Uterus (tissue), 3 donors: ENCODE measurements at regions not wholly inside any gene's neighbourhood (a gene's known extent, or its start where the extent isn't known, plus 50 kb on each side); places are given as distances from the start of the nearest gene placed in this dataset.

Experiments used
- DNase-seq, 2 donors: peaks; one replicate each; pipeline ENCODE4 v3.0.0-alpha.2; 2019 to 2020
- H3K27ac ChIP-seq, 2 donors: fragments of 200-600 bp; sonication (generic); 1 replicate in 1 of 2; 2 replicates in 1 of 2; pipeline ENCODE4 v1.5.1; 2016 to 2018
- H3K27me3 ChIP-seq, 2 donors: fragments of 200-600 bp; sonication (generic); one replicate each; pipeline ENCODE4 v1.5.1; 2018 to 2019; ENCODE audit warnings: control low read depth in 1 of 2
- H3K36me3 ChIP-seq, 2 donors: fragments of 200-600 bp; sonication (generic); one replicate each; pipeline ENCODE4 v1.5.1; 2019; ENCODE audit warnings: control low read depth in 1 of 2
- H3K4me1 ChIP-seq, 2 donors: fragments of 200-600 bp; sonication (generic); one replicate each; pipeline ENCODE4 v1.5.1; 2018 to 2019; ENCODE audit warnings: control low read depth in 1 of 2
- H3K4me3 ChIP-seq, 2 donors: fragments of 200-600 bp; sonication (generic); 1 replicate in 1 of 2; 2 replicates in 1 of 2; pipeline ENCODE4 v1.5.1; 2018 to 2019; ENCODE audit warnings: mild to moderate bottlenecking in 1 of 2
- H3K9me3 ChIP-seq, 2 donors: fragments of 200-600 bp; sonication (generic); one replicate each; pipeline ENCODE4 v1.5.1; 2019; ENCODE audit warnings: control low read depth in 1 of 2
- CTCF ChIP-seq, 4 experiments: fragments of 200-600 bp in 2 of 4; fragments of 450-650 bp in 2 of 4; sonication (generic) in 2 of 4; IDR thresholded peaks; one replicate each; pipeline ENCODE4 v1.5.1; 2016 to 2019; ENCODE audit warnings: antibody characterized with exemption in 4 of 4, mild to moderate bottlenecking in 2 of 4, moderate library complexity in 1 of 4
- POLR2A ChIP-seq, 2 donors: fragments of 450-650 bp; IDR thresholded peaks; one replicate each; pipeline ENCODE4 v1.6.1; 2016; ENCODE audit warnings: antibody characterized with exemption in 2 of 2, mild to moderate bottlenecking in 1 of 2, moderate library complexity in 1 of 2
- intact Hi-C: fragments of 100-400 bp; cut with DNase I; formaldehyde crosslinking; loops from one replicate; pipeline ENCODE4 v1.15.1; 2023; ENCODE audit warnings: low total_unique reads
- donor health status: DM: yes; HTN: yes; CAD: no.

GRCh38 chr15:67900621-67901147 lies 60.8 kb upstream of the RNU6-1 start:
- no peaks in the 10 kb centered on the region for H3K27me3 ChIP-seq
- H3K9me3 ChIP-seq: no peaks in the 10 kb centered on the region
- no peaks in the 10 kb centered on the region for H3K4me1 ChIP-seq
- intact Hi-C loops: no loop called here
- no peaks in the 10 kb centered on the region for H3K36me3 ChIP-seq
- TF ChIP-seq CTCF (IDR thresholded peaks at IDR 0.05): no peak
- no peak for TF ChIP-seq POLR2A (IDR thresholded peaks at IDR 0.05)
- H3K27ac ChIP-seq: no peak overlapping the region
- no peak for DNase-seq
- H3K4me3 ChIP-seq: no peak overlapping the region

DNA sequence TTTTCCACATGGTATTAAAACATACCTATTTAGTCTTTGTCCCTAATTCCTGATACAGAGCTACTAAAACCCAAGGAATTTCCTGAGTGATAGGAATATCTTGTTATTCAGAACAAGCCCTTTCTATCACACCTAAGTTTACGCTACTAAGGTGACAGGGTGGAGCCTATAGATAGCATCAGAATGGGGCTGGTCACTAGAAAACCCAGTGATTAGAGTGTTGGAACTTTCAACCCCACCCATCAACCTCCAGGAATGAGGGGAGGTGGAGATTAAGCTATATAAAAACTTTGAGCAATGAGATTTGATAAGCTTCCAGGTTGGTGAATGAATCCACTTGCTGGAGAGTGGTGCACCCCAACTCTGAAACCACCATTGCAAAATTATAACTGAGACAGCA lies 62.1 kb upstream of the RNU6-1 start:
- no peaks in the 10 kb centered on the region for H3K27me3 ChIP-seq
- H3K36me3 ChIP-seq: no peaks in the 10 kb centered on the region
- H3K9me3 ChIP-seq: no peaks in the 10 kb centered on the region
- TF ChIP-seq CTCF (IDR thresholded peaks at IDR 0.05) (no peak), POLR2A (IDR thresholded peaks at IDR 0.05) (no peak)
- no peak overlapping the region for H3K4me3 ChIP-seq
- DNase-seq: no peak
- no peaks in the 10 kb centered on the region for H3K4me1 ChIP-seq
- intact Hi-C loops: no loop called here
- no peak overlapping the region for H3K27ac ChIP-seq

DNA sequence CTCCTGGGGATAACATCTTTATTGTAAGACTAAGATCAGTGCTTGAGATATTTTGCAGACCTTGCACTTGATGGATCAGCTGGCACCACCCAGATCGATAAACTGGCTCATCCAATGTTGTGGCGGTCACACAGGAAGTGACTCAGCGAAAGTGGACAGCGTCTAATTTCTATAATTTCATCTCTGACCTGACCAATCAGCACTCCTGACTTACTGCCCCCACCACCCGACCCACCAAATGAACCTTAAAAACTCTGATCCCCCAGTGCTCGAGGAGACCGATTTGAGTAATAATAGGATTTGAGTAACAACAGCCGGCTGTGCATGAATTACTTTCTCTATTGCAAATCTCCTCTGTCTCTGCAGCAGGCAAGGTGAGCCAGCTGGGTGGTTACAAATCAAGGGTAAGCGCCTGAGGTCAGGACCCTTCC lies 62.7 kb upstream of the RNU6-1 start:
- no peak for DNase-seq
- Histone ChIP-seq H3K9me3 (no peaks in the 10 kb centered on the region), H3K27me3 (no peaks in the 10 kb centered on the region), H3K36me3 (no peaks in the 10 kb centered on the region), H3K4me1 (no peaks in the 10 kb centered on the region), H3K4me3 (no peak overlapping the region), H3K27ac (no peak overlapping the region)
- TF ChIP-seq POLR2A (IDR thresholded peaks at IDR 0.05) (no peak), CTCF (IDR thresholded peaks at IDR 0.05) (no peak)
- intact Hi-C loops: no loop called here

GRCh38 chr15:67903708-67904107 lies 63.9 kb upstream of the RNU6-1 start:
- TF ChIP-seq POLR2A (IDR thresholded peaks at IDR 0.05) (no peak), CTCF (IDR thresholded peaks at IDR 0.05) (no peak)
- Histone ChIP-seq H3K4me3 (no peak overlapping the region), H3K27me3 (no peaks in the 10 kb centered on the region), H3K9me3 (no peaks in the 10 kb centered on the region), H3K27ac (no peak overlapping the region), H3K4me1 (no peaks in the 10 kb centered on the region), H3K36me3 (no peaks in the 10 kb centered on the region)
- no peak for DNase-seq
- intact Hi-C loops: no loop called here

- no peak for DNase-seq
- no peak for TF ChIP-seq POLR2A (IDR thresholded peaks at IDR 0.05)
- TF ChIP-seq CTCF (IDR thresholded peaks at IDR 0.05): no peak
- no peaks in the 10 kb centered on the region for H3K4me1 ChIP-seq
- no peaks in the 10 kb centered on the region for H3K36me3 ChIP-seq
- no peak overlapping the region for H3K4me3 ChIP-seq
- H3K27ac ChIP-seq: no peak overlapping the region
- H3K27me3 ChIP-seq: no peaks in the 10 kb centered on the region
- H3K9me3 ChIP-seq: no peaks in the 10 kb centered on the region
- intact Hi-C loops: no loop called here
Measured at GRCh38 chr15:67905628-67906027, 65.8 kb upstream of the RNU6-1 start.
